OCI-LY1 (cell line): ENCODE measurements at regions not wholly inside any gene's neighbourhood (a gene's known extent, or its start where the extent isn't known, plus 50 kb on each side); places are given as distances from the start of the nearest gene placed in this dataset.

Experiments used
- EZH2 ChIP-seq: fragments of 200-600 bp; sonication (generic), shearing (Covaris generic); IDR thresholded peaks from 2 replicates; pipeline ENCODE4 v1.8.0; 2017; ENCODE audit warnings: borderline replicate concordance, mixed run types, mild to moderate bottlenecking, antibody characterized with exemption, low read length, moderate library complexity, mixed read lengths
- TF ChIP-seq, protein P1 (sequence below): fragments of 200-600 bp; sonication (generic), shearing (Covaris generic); IDR thresholded peaks from 2 replicates; pipeline ENCODE4 v1.5.1; 2017; ENCODE audit warnings: mild to moderate bottlenecking, antibody characterized with exemption, low read length, moderate library complexity, mixed read lengths

- TF ChIP-seq, protein P1, sequence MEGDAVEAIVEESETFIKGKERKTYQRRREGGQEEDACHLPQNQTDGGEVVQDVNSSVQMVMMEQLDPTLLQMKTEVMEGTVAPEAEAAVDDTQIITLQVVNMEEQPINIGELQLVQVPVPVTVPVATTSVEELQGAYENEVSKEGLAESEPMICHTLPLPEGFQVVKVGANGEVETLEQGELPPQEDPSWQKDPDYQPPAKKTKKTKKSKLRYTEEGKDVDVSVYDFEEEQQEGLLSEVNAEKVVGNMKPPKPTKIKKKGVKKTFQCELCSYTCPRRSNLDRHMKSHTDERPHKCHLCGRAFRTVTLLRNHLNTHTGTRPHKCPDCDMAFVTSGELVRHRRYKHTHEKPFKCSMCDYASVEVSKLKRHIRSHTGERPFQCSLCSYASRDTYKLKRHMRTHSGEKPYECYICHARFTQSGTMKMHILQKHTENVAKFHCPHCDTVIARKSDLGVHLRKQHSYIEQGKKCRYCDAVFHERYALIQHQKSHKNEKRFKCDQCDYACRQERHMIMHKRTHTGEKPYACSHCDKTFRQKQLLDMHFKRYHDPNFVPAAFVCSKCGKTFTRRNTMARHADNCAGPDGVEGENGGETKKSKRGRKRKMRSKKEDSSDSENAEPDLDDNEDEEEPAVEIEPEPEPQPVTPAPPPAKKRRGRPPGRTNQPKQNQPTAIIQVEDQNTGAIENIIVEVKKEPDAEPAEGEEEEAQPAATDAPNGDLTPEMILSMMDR, result no peak
- no peak for TF ChIP-seq EZH2
Measured at GRCh38 chr6:142534484-142534883, 232.7 kb downstream of the ADGRG6 start.
